ENCODE measurements at regions not wholly inside any gene's neighbourhood (a gene's known extent, or its start where the extent isn't known, plus 50 kb on each side); places are given as distances from the start of the nearest gene placed in this dataset.

- Histone ChIP-seq H3K9me2 (ENCODE audit: insufficient read depth, low read length) (no peaks in the 10 kb centered on the region), H4K20me1 (ENCODE audit: insufficient read depth) (no peaks in the 10 kb centered on the region), H3K4me2 (ENCODE audit: low read length) (no peak overlapping the region), H3K27me3 (ENCODE audit: insufficient read depth, low read depth, low read length) (no peaks in the 10 kb centered on the region), H3K4me3 (ENCODE audit: low read length) (no peak overlapping the region), H3K9me3 (ENCODE audit: low read length) (no peaks in the 10 kb centered on the region), H2AFZ (ENCODE audit: low read depth, low read length) (no peak overlapping the region), H3K9ac (ENCODE audit: low read length) (no peak overlapping the region), H3K27ac (ENCODE audit: low read length) (no peak overlapping the region), H3K79me2 (replicated peaks; ENCODE audit: insufficient read depth, low read length) (no peaks in the 10 kb centered on the region), H3F3A (ENCODE audit: insufficient read depth, low read length, poor library complexity, severe bottlenecking) (no peaks in the 10 kb centered on the region), H3K36me3 (ENCODE audit: insufficient read depth, low read length) (no peaks in the 10 kb centered on the region)
- TF ChIP-seq MXI1 (conservative IDR thresholded peaks at IDR 0.05; ENCODE audit: poor library complexity, severe bottlenecking), result no peak
- no peak for TF ChIP-seq RAD21 (conservative IDR thresholded peaks at IDR 0.05)
- no peak for TF ChIP-seq EZH2 (IDR thresholded peaks at IDR 0.05; ENCODE audit: borderline replicate concordance, insufficient read depth, low read length, poor library complexity, severe bottlenecking)
- TF ChIP-seq, protein P1, sequence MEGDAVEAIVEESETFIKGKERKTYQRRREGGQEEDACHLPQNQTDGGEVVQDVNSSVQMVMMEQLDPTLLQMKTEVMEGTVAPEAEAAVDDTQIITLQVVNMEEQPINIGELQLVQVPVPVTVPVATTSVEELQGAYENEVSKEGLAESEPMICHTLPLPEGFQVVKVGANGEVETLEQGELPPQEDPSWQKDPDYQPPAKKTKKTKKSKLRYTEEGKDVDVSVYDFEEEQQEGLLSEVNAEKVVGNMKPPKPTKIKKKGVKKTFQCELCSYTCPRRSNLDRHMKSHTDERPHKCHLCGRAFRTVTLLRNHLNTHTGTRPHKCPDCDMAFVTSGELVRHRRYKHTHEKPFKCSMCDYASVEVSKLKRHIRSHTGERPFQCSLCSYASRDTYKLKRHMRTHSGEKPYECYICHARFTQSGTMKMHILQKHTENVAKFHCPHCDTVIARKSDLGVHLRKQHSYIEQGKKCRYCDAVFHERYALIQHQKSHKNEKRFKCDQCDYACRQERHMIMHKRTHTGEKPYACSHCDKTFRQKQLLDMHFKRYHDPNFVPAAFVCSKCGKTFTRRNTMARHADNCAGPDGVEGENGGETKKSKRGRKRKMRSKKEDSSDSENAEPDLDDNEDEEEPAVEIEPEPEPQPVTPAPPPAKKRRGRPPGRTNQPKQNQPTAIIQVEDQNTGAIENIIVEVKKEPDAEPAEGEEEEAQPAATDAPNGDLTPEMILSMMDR (IDR thresholded peaks at IDR 0.05; ENCODE audit: poor library complexity, severe bottlenecking), result no peak
- TF ChIP-seq POLR2AphosphoS5 (IDR thresholded peaks at IDR 0.05), result no peak
- TF ChIP-seq SMC3 (conservative IDR thresholded peaks at IDR 0.05; ENCODE audit: poor library complexity), result no peak
- TF ChIP-seq, protein P2, sequence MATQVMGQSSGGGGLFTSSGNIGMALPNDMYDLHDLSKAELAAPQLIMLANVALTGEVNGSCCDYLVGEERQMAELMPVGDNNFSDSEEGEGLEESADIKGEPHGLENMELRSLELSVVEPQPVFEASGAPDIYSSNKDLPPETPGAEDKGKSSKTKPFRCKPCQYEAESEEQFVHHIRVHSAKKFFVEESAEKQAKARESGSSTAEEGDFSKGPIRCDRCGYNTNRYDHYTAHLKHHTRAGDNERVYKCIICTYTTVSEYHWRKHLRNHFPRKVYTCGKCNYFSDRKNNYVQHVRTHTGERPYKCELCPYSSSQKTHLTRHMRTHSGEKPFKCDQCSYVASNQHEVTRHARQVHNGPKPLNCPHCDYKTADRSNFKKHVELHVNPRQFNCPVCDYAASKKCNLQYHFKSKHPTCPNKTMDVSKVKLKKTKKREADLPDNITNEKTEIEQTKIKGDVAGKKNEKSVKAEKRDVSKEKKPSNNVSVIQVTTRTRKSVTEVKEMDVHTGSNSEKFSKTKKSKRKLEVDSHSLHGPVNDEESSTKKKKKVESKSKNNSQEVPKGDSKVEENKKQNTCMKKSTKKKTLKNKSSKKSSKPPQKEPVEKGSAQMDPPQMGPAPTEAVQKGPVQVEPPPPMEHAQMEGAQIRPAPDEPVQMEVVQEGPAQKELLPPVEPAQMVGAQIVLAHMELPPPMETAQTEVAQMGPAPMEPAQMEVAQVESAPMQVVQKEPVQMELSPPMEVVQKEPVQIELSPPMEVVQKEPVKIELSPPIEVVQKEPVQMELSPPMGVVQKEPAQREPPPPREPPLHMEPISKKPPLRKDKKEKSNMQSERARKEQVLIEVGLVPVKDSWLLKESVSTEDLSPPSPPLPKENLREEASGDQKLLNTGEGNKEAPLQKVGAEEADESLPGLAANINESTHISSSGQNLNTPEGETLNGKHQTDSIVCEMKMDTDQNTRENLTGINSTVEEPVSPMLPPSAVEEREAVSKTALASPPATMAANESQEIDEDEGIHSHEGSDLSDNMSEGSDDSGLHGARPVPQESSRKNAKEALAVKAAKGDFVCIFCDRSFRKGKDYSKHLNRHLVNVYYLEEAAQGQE (IDR thresholded peaks at IDR 0.05; ENCODE audit: borderline replicate concordance), result no peak
- TF ChIP-seq EP300 (conservative IDR thresholded peaks at IDR 0.05; ENCODE audit: poor library complexity, severe bottlenecking), result no peak
- TF ChIP-seq TAF1 (IDR thresholded peaks at IDR 0.05; ENCODE audit: low read depth), result no peak
These were observed 101.6 kb upstream of the KRAS start for GRCh38 chr12:25352083-25352918.

DNA sequence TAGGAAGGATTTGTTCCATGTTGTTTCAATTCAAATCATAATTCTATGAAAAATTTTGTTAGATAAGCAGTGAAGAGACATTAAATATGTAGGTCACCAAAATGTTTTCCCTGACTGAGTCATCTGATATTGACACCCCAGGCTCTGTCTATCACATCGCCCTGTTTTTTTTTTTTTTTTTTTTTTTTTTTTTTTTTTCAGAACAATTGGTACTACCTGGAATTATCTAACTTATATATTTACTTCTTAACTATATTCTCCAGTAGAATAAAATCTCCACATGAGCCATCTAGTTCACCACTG is 97.8 kb upstream of the KRAS start:
- H3K79me2 ChIP-seq (replicated peaks; ENCODE audit: insufficient read depth, low read length), result no peaks in the 10 kb centered on the region
- H3K9me3 ChIP-seq (ENCODE audit: low read length), result no peaks in the 10 kb centered on the region
- H3K4me2 ChIP-seq (ENCODE audit: low read length), result no peak overlapping the region
- no peaks in the 10 kb centered on the region for H3F3A ChIP-seq (ENCODE audit: insufficient read depth, low read length, poor library complexity, severe bottlenecking)
- H3K9ac ChIP-seq (ENCODE audit: low read length), result no peak overlapping the region
- no peak overlapping the region for H3K27ac ChIP-seq (ENCODE audit: low read length)
- TF ChIP-seq EP300 (conservative IDR thresholded peaks at IDR 0.05; ENCODE audit: poor library complexity, severe bottlenecking) (no peak), RAD21 (conservative IDR thresholded peaks at IDR 0.05) (no peak), TAF1 (IDR thresholded peaks at IDR 0.05; ENCODE audit: low read depth) (no peak), MXI1 (conservative IDR thresholded peaks at IDR 0.05; ENCODE audit: poor library complexity, severe bottlenecking) (no peak), EZH2 (IDR thresholded peaks at IDR 0.05; ENCODE audit: borderline replicate concordance, insufficient read depth, low read length, poor library complexity, severe bottlenecking) (no peak), SMC3 (conservative IDR thresholded peaks at IDR 0.05; ENCODE audit: poor library complexity) (no peak)
- TF ChIP-seq, protein P2 (IDR thresholded peaks at IDR 0.05; ENCODE audit: borderline replicate concordance), result no peak
- TF ChIP-seq, protein P1 (IDR thresholded peaks at IDR 0.05; ENCODE audit: poor library complexity, severe bottlenecking), result no peak
- no peaks in the 10 kb centered on the region for H3K27me3 ChIP-seq (ENCODE audit: insufficient read depth, low read depth, low read length)
- H3K4me3 ChIP-seq (ENCODE audit: low read length), result no peak overlapping the region
- H3K9me2 ChIP-seq (ENCODE audit: insufficient read depth, low read length), result no peaks in the 10 kb centered on the region
- H2AFZ ChIP-seq (ENCODE audit: low read depth, low read length), result no peak overlapping the region
- no peaks in the 10 kb centered on the region for H4K20me1 ChIP-seq (ENCODE audit: insufficient read depth)
- no peaks in the 10 kb centered on the region for H3K36me3 ChIP-seq (ENCODE audit: insufficient read depth, low read length)

Measured in neural cell (in vitro differentiated cells).